ENCODE measurements at regions not wholly inside any gene's neighbourhood (a gene's known extent, or its start where the extent isn't known, plus 50 kb on each side); places are given as distances from the start of the nearest gene placed in this dataset.

GRCh38 chr15:38726187-38726586 is 161.6 kb upstream of the RASGRP1 start:
- Histone ChIP-seq H3K9me3 (ENCODE audit: insufficient read depth, low read depth, low read length) (no peaks in the 10 kb centered on the region), H3K4me1 (ENCODE audit: insufficient read depth, low read length) (peaks cover 4% of the 10 kb centered on the region), H2AFZ (ENCODE audit: low read depth, low read length) (no peak overlapping the region), H3K4me3 (ENCODE audit: insufficient read depth, low read depth, low read length) (no peak overlapping the region), H3K79me2 (ENCODE audit: insufficient read depth, low read length) (no peaks in the 10 kb centered on the region), H3K4me2 (ENCODE audit: low read length) (no peak overlapping the region), H3K36me3 (ENCODE audit: insufficient read depth, low read length) (no peaks in the 10 kb centered on the region), H3K9ac (ENCODE audit: low read length) (no peak overlapping the region), H3K27me3 (ENCODE audit: insufficient read depth, low read length) (no peaks in the 10 kb centered on the region), H3K27ac (ENCODE audit: low read depth, low read length) (no peak overlapping the region), H4K20me1 (ENCODE audit: insufficient read depth, low read length) (no peaks in the 10 kb centered on the region)
- Mint-ChIP-seq H3K4me1 (ENCODE audit: low read depth, unreplicated experiment) (peaks cover 9% of the 10 kb centered on the region), H3K27ac (ENCODE audit: unreplicated experiment) (no peak overlapping the region), H3K36me3 (ENCODE audit: low read depth, unreplicated experiment) (no peaks in the 10 kb centered on the region), H3K27me3 (ENCODE audit: low read depth, unreplicated experiment) (peaks cover 5% of the 10 kb centered on the region), H3K9me3 (ENCODE audit: unreplicated experiment) (no peaks in the 10 kb centered on the region), H3K4me3 (ENCODE audit: unreplicated experiment) (no peak overlapping the region)
- FAIRE-seq (no peak), DNase-seq (ENCODE audit: low read depth) (no peak)
- TF ChIP-seq EZH2 (IDR thresholded peaks at IDR 0.05; ENCODE audit: insufficient read depth, low read length), result no peak
- TF ChIP-seq CTCF (IDR thresholded peaks at IDR 0.05; ENCODE audit: insufficient read depth, low read depth, low read length), result no peak

GRCh38 chr15:38733331-38733730 is 168.7 kb upstream of the RASGRP1 start:
- Histone ChIP-seq H3K79me2 (ENCODE audit: insufficient read depth, low read length) (no peaks in the 10 kb centered on the region), H3K27ac (ENCODE audit: low read depth, low read length) (no peak overlapping the region), H3K4me3 (ENCODE audit: insufficient read depth, low read depth, low read length) (no peak overlapping the region), H3K27me3 (ENCODE audit: insufficient read depth, low read length) (no peaks in the 10 kb centered on the region), H3K36me3 (ENCODE audit: insufficient read depth, low read length) (no peaks in the 10 kb centered on the region), H3K4me2 (ENCODE audit: low read length) (no peak overlapping the region), H2AFZ (ENCODE audit: low read depth, low read length) (no peak overlapping the region), H3K9me3 (ENCODE audit: insufficient read depth, low read depth, low read length) (no peaks in the 10 kb centered on the region), H4K20me1 (ENCODE audit: insufficient read depth, low read length) (no peaks in the 10 kb centered on the region), H3K9ac (ENCODE audit: low read length) (no peak overlapping the region), H3K4me1 (ENCODE audit: insufficient read depth, low read length) (no peaks in the 10 kb centered on the region)
- Mint-ChIP-seq H3K36me3 (ENCODE audit: low read depth, unreplicated experiment) (no peaks in the 10 kb centered on the region), H3K27me3 (ENCODE audit: low read depth, unreplicated experiment) (no peaks in the 10 kb centered on the region), H3K4me3 (ENCODE audit: unreplicated experiment) (no peak overlapping the region), H3K4me1 (ENCODE audit: low read depth, unreplicated experiment) (peaks cover 6% of the 10 kb centered on the region), H3K27ac (ENCODE audit: unreplicated experiment) (no peak overlapping the region), H3K9me3 (ENCODE audit: unreplicated experiment) (no peaks in the 10 kb centered on the region)
- FAIRE-seq (no peak), DNase-seq (ENCODE audit: low read depth) (peak; percentile 19)
- TF ChIP-seq CTCF (IDR thresholded peaks at IDR 0.05; ENCODE audit: insufficient read depth, low read depth, low read length) (no peak), EZH2 (IDR thresholded peaks at IDR 0.05; ENCODE audit: insufficient read depth, low read length) (no peak)

GRCh38 chr15:38740206-38740605 is 175.6 kb upstream of the RASGRP1 start:
- H3K36me3 ChIP-seq (ENCODE audit: insufficient read depth, low read length), result no peaks in the 10 kb centered on the region
- Mint-ChIP-seq H3K4me1 (ENCODE audit: low read depth, unreplicated experiment) (peaks cover 10% of the 10 kb centered on the region), H3K4me3 (ENCODE audit: unreplicated experiment) (no peak overlapping the region), H3K27ac (ENCODE audit: unreplicated experiment) (no peak overlapping the region), H3K9me3 (ENCODE audit: unreplicated experiment) (peaks cover 1% of the 10 kb centered on the region), H3K27me3 (ENCODE audit: low read depth, unreplicated experiment) (peaks cover 5% of the 10 kb centered on the region), H3K36me3 (ENCODE audit: low read depth, unreplicated experiment) (no peaks in the 10 kb centered on the region)
- TF ChIP-seq CTCF (IDR thresholded peaks at IDR 0.05; ENCODE audit: insufficient read depth, low read depth, low read length) (no peak), EZH2 (IDR thresholded peaks at IDR 0.05; ENCODE audit: insufficient read depth, low read length) (no peak)
- H3K4me3 ChIP-seq (ENCODE audit: insufficient read depth, low read depth, low read length), result no peak overlapping the region
- no peaks in the 10 kb centered on the region for H4K20me1 ChIP-seq (ENCODE audit: insufficient read depth, low read length)
- H3K9me3 ChIP-seq (ENCODE audit: insufficient read depth, low read depth, low read length), result no peaks in the 10 kb centered on the region
- H3K4me2 ChIP-seq (ENCODE audit: low read length), result no peak overlapping the region
- H3K27me3 ChIP-seq (ENCODE audit: insufficient read depth, low read length), result no peaks in the 10 kb centered on the region
- H3K4me1 ChIP-seq (ENCODE audit: insufficient read depth, low read length), result no peaks in the 10 kb centered on the region
- no peaks in the 10 kb centered on the region for H3K79me2 ChIP-seq (ENCODE audit: insufficient read depth, low read length)
- no peak for DNase-seq (ENCODE audit: low read depth)
- no peak overlapping the region for H3K9ac ChIP-seq (ENCODE audit: low read length)
- H3K27ac ChIP-seq (ENCODE audit: low read depth, low read length), result no peak overlapping the region
- H2AFZ ChIP-seq (ENCODE audit: low read depth, low read length), result no peak overlapping the region
- no peak for FAIRE-seq
